ENCODE measurements at regions not wholly inside any gene's neighbourhood (a gene's known extent, or its start where the extent isn't known, plus 50 kb on each side); places are given as distances from the start of the nearest gene placed in this dataset.
A peak's percentile ranks its signal among the peaks of the same experiment; 100 is the strongest.

GRCh38 chr12:93145086-93145485, 216.0 kb upstream of the EEA1 start:
- intact Hi-C loops (cut with micrococcal nuclease; ENCODE audit: unreplicated experiment), result loop anchor here (1.0 kb wide), 1 partner anchor 58 kb away; no protein-coding TSS in a partner anchor
- Histone ChIP-seq H3K36me3 (ENCODE audit: low read depth) (no peaks in the 10 kb centered on the region), H3K4me1 (replicated peaks; ENCODE audit: insufficient read depth) (peaks cover 41% of the 10 kb centered on the region), H3K9me2 (ENCODE audit: insufficient read depth) (no peaks in the 10 kb centered on the region), H3K9me3 (ENCODE audit: insufficient read depth, low read depth) (peaks cover 11% of the 10 kb centered on the region; the same call in 1 of the 2 replicates), H3K4me2 (peak overlapping the region; percentile 64), H3K27me3 (ENCODE audit: insufficient read depth, low read depth) (no peaks in the 10 kb centered on the region), H3K4me3 (peak overlapping the region; percentile 9; the same call in 1 of the 2 replicates), H3F3A (ENCODE audit: insufficient read depth, low read depth) (peaks cover 12% of the 10 kb centered on the region), H2AFZ (no peak overlapping the region), H3K79me2 (ENCODE audit: low read depth) (no peaks in the 10 kb centered on the region), H4K20me1 (ENCODE audit: insufficient read depth) (no peaks in the 10 kb centered on the region), H3K27ac (peak overlapping the region; percentile 63)
- TF ChIP-seq CTCF (conservative IDR thresholded peaks at IDR 0.05) (no peak), EZH2 (IDR thresholded peaks at IDR 0.05; ENCODE audit: low read depth) (no peak)
- ChIA-PET CTCF (no interaction called here), POLR2A (ENCODE audit: unreplicated experiment) (interaction anchor here (0.6 kb wide), 3 partner anchors 35 to 639 kb away, joined by 3 to 7 read pairs (median 3); no protein-coding TSS in a partner anchor)
- BruUV-seq (replicated peaks), result no TSS peak
- peak; percentile 32 to 92 for DNase-seq

DNA sequence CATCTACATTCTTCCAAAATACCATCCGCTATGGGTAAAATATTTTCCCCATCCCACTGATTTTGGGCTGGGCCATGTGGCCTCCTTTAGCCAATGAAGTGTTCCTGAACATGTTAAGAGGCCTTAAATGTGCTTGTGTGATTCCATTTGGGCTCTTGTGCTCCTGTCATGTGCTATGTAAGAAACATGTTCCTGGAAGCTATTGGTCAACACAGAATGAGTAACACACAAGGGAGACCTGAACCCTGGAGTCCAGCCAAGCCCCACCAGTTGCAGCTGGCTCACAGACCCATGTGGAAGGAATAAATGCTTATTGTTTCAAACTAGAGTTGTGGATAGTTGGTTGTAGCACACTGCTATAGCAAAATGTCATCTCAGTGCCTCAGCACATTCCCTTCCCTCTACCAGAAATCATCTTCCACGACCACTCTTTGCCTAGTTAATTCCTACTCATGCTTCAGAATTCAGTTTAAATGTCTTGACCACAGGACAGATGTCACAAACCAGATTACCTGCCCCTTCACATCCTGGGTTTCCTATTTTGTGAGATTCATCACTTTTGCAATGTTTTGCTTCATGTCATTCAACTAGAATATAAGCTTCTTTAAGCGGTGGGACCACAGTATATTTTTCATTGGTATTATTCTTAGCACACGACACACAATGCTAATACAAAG, 217.3 kb upstream of the EEA1 start:
- no peaks in the 10 kb centered on the region for H4K20me1 ChIP-seq (ENCODE audit: insufficient read depth)
- no peak overlapping the region for H3K27ac ChIP-seq
- no peak overlapping the region for H3K4me2 ChIP-seq
- peaks cover 12% of the 10 kb centered on the region for H3F3A ChIP-seq (ENCODE audit: insufficient read depth, low read depth)
- no peaks in the 10 kb centered on the region for H3K27me3 ChIP-seq (ENCODE audit: insufficient read depth, low read depth)
- no peak for DNase-seq
- ChIA-PET CTCF (interaction anchor here (1.0 kb wide), 1 partner anchor 12 kb away, joined by 3 read pairs; no protein-coding TSS in a partner anchor), POLR2A (ENCODE audit: unreplicated experiment) (no interaction called here)
- H3K9me3 ChIP-seq (ENCODE audit: insufficient read depth, low read depth), result peaks cover 6% of the 10 kb centered on the region; the same call in 1 of the 2 replicates
- BruUV-seq (replicated peaks), result no TSS peak
- TF ChIP-seq EZH2 (IDR thresholded peaks at IDR 0.05; ENCODE audit: low read depth) (no peak), CTCF (conservative IDR thresholded peaks at IDR 0.05) (no peak)
- peaks cover 41% of the 10 kb centered on the region for H3K4me1 ChIP-seq (replicated peaks; ENCODE audit: insufficient read depth)
- intact Hi-C loops (cut with micrococcal nuclease; ENCODE audit: unreplicated experiment), result no loop called here
- no peaks in the 10 kb centered on the region for H3K36me3 ChIP-seq (ENCODE audit: low read depth)
- H3K4me3 ChIP-seq, result no peak overlapping the region
- no peaks in the 10 kb centered on the region for H3K79me2 ChIP-seq (ENCODE audit: low read depth)
- no peak overlapping the region for H2AFZ ChIP-seq
- no peaks in the 10 kb centered on the region for H3K9me2 ChIP-seq (ENCODE audit: insufficient read depth)

- Histone ChIP-seq H2AFZ (no peak overlapping the region), H3K9me3 (ENCODE audit: insufficient read depth, low read depth) (peaks cover 6% of the 10 kb centered on the region; the same call in 1 of the 2 replicates), H3K27me3 (ENCODE audit: insufficient read depth, low read depth) (no peaks in the 10 kb centered on the region), H3K79me2 (ENCODE audit: low read depth) (no peaks in the 10 kb centered on the region), H3K4me3 (no peak overlapping the region), H4K20me1 (ENCODE audit: insufficient read depth) (no peaks in the 10 kb centered on the region), H3K9me2 (ENCODE audit: insufficient read depth) (no peaks in the 10 kb centered on the region), H3K4me2 (no peak overlapping the region), H3F3A (ENCODE audit: insufficient read depth, low read depth) (peaks cover 12% of the 10 kb centered on the region), H3K4me1 (replicated peaks; ENCODE audit: insufficient read depth) (peaks cover 41% of the 10 kb centered on the region), H3K36me3 (ENCODE audit: low read depth) (no peaks in the 10 kb centered on the region), H3K27ac (no peak overlapping the region)
- POLR2A ChIA-PET (ENCODE audit: unreplicated experiment), result no interaction called here
- intact Hi-C loops (cut with micrococcal nuclease; ENCODE audit: unreplicated experiment), result no loop called here
- CTCF ChIA-PET, result interaction anchor here (1.0 kb wide), 1 partner anchor 11 kb away, joined by 3 read pairs; no protein-coding TSS in a partner anchor
- no TSS peak for BruUV-seq (replicated peaks)
- TF ChIP-seq EZH2 (IDR thresholded peaks at IDR 0.05; ENCODE audit: low read depth) (no peak), CTCF (conservative IDR thresholded peaks at IDR 0.05) (no peak)
- DNase-seq, result no peak
Observed at GRCh38 chr12:93146970-93147369, 217.9 kb upstream of the EEA1 start.
